ENCODE measurements at regions not wholly inside any gene's neighbourhood (a gene's known extent, or its start where the extent isn't known, plus 50 kb on each side); places are given as distances from the start of the nearest gene placed in this dataset.

GRCh38 chr9:13369431-13369830 lies 89.9 kb upstream of the MPDZ start:
- TF ChIP-seq ZFX (IDR thresholded peaks at IDR 0.05; ENCODE audit: borderline replicate concordance) (no peak), CTCF (IDR thresholded peaks at IDR 0.05) (no peak)
